Epithelial cell of proximal tubule (primary cell): ENCODE measurements at regions not wholly inside any gene's neighbourhood (a gene's known extent, or its start where the extent isn't known, plus 50 kb on each side); places are given as distances from the start of the nearest gene placed in this dataset.
"Not testable (repeated sequence)": the region's sequence is repeated elsewhere in the genome, so short reads cannot be mapped to it uniquely, and the experiment has no call there.

ENCODE experiments used
- DNase-seq: peaks from one replicate; pipeline ENCODE4 v3.0.0-alpha.2; 2011; ENCODE audit warnings: low read depth
- H3K4me3 ChIP-seq: 2 replicates; pipeline ENCODE4 v1.5.1; 2011; ENCODE audit warnings: low read depth, mild to moderate bottlenecking, low read length
- TF ChIP-seq, protein P1 (sequence below): conservative IDR thresholded peaks from 2 replicates; pipeline ENCODE4 v1.5.1; 2012; ENCODE audit warnings: low read depth, mild to moderate bottlenecking, low read length

DNA sequence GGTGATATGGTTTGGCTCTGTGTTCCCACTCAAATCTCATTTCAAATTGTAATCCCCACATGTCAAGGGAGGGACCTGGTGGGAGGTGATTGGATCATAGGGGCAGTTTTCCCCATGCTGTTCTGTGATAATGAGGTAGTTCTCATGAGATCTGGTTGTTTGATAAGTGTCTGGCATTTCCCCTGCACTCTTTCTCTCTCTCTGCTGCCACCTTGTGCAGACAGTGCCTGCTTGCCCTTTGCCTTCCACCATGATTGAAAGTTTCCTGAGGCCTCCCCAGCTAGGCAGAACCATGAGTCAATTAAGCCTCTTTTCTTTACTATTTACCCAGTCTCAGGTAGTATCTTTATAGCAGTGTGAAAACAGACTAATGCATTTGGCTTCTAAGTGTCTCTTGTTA is 284.7 kb downstream of the ARPP21 start:
- DNase-seq, H3K4me3 ChIP-seq: not testable (repeated sequence)
- TF ChIP-seq, protein P1, sequence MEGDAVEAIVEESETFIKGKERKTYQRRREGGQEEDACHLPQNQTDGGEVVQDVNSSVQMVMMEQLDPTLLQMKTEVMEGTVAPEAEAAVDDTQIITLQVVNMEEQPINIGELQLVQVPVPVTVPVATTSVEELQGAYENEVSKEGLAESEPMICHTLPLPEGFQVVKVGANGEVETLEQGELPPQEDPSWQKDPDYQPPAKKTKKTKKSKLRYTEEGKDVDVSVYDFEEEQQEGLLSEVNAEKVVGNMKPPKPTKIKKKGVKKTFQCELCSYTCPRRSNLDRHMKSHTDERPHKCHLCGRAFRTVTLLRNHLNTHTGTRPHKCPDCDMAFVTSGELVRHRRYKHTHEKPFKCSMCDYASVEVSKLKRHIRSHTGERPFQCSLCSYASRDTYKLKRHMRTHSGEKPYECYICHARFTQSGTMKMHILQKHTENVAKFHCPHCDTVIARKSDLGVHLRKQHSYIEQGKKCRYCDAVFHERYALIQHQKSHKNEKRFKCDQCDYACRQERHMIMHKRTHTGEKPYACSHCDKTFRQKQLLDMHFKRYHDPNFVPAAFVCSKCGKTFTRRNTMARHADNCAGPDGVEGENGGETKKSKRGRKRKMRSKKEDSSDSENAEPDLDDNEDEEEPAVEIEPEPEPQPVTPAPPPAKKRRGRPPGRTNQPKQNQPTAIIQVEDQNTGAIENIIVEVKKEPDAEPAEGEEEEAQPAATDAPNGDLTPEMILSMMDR, result peak; percentile 76

DNA sequence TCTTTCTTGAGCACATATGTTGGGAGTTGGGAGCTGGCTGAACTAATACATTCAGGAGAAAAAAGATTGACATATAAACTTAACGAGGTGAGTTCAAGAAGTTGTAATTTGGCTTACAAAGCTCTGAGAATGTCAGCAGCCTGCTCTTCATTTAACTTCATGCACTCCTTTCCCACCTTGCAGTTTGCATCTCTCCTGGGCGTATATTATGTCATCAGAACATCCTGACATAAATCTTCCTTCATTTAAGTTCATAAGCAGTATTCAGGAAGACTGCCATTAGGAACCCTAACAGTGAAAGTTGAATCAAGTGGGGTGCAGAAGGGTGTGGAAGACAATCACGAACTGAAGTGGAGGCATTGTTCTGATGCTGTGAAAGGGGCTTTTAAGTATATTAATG is 288.1 kb downstream of the ARPP21 start:
- no peak for DNase-seq
- TF ChIP-seq, protein P1, result no peak
- H3K4me3 ChIP-seq, result no peak overlapping the region

DNA sequence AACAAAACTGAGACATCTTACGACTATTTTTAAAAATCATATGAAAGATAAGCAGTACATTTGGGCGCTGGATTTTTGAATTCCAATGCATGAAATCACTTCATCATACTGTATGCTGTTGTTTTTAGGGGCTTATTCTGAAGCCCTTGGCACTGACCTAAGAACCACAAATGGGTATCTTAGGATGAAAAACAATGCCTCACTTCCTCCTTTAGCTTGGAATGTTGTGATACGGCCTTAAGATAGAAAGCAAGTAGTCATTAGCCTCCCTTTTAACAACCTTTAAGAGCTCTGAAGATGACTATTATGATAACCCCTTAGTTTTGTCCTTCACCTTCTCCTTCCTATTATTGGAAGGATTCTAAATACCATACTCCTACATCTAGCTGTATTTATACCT is 289.8 kb downstream of the ARPP21 start:
- H3K4me3 ChIP-seq, result no peak overlapping the region
- no peak for DNase-seq
- TF ChIP-seq, protein P1, result no peak

DNA sequence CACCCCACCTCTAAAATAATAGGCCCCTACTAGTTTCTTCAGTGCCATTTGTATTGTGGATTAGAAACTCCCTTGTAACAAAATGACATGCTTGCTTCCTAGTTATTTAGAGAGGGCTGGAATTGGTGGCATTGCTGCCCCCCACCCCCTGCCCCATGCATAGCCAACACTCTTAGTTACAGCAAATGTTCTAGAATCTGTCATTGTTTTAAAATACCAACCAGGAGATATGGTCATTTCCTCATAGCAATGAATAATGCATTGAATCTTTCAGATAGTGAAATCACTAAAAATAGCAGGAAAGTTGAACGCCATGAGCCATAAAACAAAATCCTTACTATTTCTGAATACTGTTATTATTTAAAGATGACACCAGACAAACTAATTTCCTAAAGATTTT is 292.5 kb downstream of the ARPP21 start:
- no peak for DNase-seq
- TF ChIP-seq, protein P1, result no peak
- no peak overlapping the region for H3K4me3 ChIP-seq

DNA sequence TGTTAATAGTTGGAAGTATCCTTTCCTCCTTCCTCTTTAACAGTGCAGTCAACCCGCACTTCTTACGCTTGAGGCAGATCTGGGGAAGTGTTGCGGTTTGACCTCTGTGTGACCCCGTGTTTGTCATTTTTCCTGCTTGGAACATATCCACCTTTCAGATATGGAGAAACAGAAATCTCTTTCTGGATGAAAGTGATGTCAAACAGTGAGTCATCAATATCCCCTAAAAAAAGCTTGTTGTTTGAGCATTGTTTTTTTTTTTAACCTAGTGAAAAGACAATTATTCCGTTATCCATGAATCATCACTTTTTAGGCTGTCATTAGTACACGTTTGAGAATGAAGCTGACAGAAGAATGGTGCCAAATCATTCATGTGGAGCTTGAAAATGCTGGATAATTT is 293.7 kb downstream of the ARPP21 start:
- peak; percentile 78 for DNase-seq
- TF ChIP-seq, protein P1, result no peak
- H3K4me3 ChIP-seq, result no peak overlapping the region

DNA sequence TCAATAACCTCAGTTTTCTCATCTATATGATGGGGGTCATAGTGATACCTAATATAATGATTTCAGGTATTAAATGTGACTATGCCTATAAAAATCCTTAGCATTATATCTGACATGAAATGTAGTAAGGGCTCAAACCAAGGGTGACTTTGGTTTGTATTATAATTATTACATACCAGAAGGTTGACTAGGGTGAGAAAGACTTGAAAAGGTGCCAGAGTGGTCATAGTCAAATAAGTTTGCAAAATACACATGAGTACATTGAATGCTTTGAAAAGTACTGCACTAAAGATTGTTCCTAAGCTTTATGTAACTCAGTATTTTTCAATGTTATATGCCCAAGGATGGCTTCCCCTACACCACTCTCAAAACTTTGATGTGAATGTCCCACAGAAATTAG is 297.2 kb downstream of the ARPP21 start:
- H3K4me3 ChIP-seq, result no peak overlapping the region
- TF ChIP-seq, protein P1, result no peak
- no peak for DNase-seq

DNA sequence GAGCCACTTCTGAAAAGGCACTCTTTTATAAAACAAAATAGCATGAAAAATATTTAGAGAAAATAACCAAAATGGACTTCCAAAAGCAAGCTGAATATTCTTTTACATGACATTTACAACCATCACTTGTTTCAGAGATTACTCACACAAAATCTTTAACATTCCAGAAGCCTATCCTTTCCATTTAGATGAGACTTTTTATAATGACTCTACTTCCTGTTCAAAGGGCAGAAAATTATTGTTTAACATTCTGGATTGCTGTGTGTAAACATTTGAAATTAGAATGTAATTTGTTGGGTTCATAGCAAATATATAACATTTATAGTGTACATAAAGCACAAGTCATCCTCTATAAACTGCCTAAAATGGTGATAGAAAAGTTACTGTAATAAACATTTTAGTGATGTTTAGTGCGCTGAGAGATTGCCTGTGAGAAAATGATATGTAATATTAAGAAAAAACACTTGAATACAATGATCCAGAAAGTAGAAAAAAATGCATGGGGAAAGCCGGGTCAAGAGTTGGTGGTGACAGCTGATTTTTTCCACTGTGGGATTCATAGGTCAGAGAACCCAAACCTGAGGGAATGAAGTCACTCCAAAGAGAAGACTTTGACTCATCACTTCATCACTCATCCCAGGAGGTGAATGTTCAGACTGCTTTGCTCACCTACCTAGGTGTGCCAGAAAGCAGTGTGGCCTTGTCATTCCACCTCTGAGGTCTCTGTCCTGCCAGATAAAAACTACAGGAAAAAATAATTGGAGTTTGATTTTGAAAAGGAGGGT is 305.8 kb downstream of the ARPP21 start:
- DNase-seq, result peak; percentile 43
- no peak overlapping the region for H3K4me3 ChIP-seq
- TF ChIP-seq, protein P1, result no peak
